ENCODE measurements at regions not wholly inside any gene's neighbourhood (a gene's known extent, or its start where the extent isn't known, plus 50 kb on each side); places are given as distances from the start of the nearest gene placed in this dataset.

- no peak for DNase-seq (ENCODE audit: extremely low read depth, insufficient read length)
- Histone ChIP-seq H3K36me3 (ENCODE audit: control insufficient read depth, insufficient read depth, low read length) (no peaks in the 10 kb centered on the region), H3K4me3 (replicated peaks; ENCODE audit: low read depth, low read length) (no peak overlapping the region), H3K27me3 (replicated peaks; ENCODE audit: control insufficient read depth, insufficient read depth, low read length) (no peaks in the 10 kb centered on the region)
- no peak for TF ChIP-seq CTCF (IDR thresholded peaks at IDR 0.05; ENCODE audit: insufficient read depth, low read length, poor library complexity, severe bottlenecking)
Observed at GRCh38 chr5:174252121-174252520, 206.6 kb downstream of the NSG2 start.

- Histone ChIP-seq H3K4me3 (replicated peaks; ENCODE audit: low read depth, low read length) (no peak overlapping the region), H3K36me3 (ENCODE audit: control insufficient read depth, insufficient read depth, low read length) (no peaks in the 10 kb centered on the region), H3K27me3 (replicated peaks; ENCODE audit: control insufficient read depth, insufficient read depth, low read length) (no peaks in the 10 kb centered on the region)
- TF ChIP-seq CTCF (IDR thresholded peaks at IDR 0.05; ENCODE audit: insufficient read depth, low read length, poor library complexity, severe bottlenecking) = no peak
- no peak for DNase-seq (ENCODE audit: extremely low read depth, insufficient read length)
Observed at GRCh38 chr5:174259696-174260420, 214.4 kb downstream of the NSG2 start.

- no peak for DNase-seq (ENCODE audit: extremely low read depth, insufficient read length)
- no peak overlapping the region for H3K4me3 ChIP-seq (replicated peaks; ENCODE audit: low read depth, low read length)
- no peaks in the 10 kb centered on the region for H3K27me3 ChIP-seq (replicated peaks; ENCODE audit: control insufficient read depth, insufficient read depth, low read length)
- H3K36me3 ChIP-seq (ENCODE audit: control insufficient read depth, insufficient read depth, low read length) = no peaks in the 10 kb centered on the region
- no peak for TF ChIP-seq CTCF (IDR thresholded peaks at IDR 0.05; ENCODE audit: insufficient read depth, low read length, poor library complexity, severe bottlenecking)
Observed at GRCh38 chr5:174271316-174271715, 225.8 kb downstream of the NSG2 start.

- Histone ChIP-seq H3K27me3 (replicated peaks; ENCODE audit: control insufficient read depth, insufficient read depth, low read length) (no peaks in the 10 kb centered on the region), H3K36me3 (ENCODE audit: control insufficient read depth, insufficient read depth, low read length) (no peaks in the 10 kb centered on the region), H3K4me3 (replicated peaks; ENCODE audit: low read depth, low read length) (no peak overlapping the region)
- no peak for DNase-seq (ENCODE audit: extremely low read depth, insufficient read length)
- no peak for TF ChIP-seq CTCF (IDR thresholded peaks at IDR 0.05; ENCODE audit: insufficient read depth, low read length, poor library complexity, severe bottlenecking)
Observed at GRCh38 chr5:174272671-174273070, 227.2 kb downstream of the NSG2 start.

- H3K36me3 ChIP-seq (ENCODE audit: control insufficient read depth, insufficient read depth, low read length) = no peaks in the 10 kb centered on the region
- peak; percentile 22 for DNase-seq (ENCODE audit: extremely low read depth, insufficient read length)
- TF ChIP-seq CTCF (IDR thresholded peaks at IDR 0.05; ENCODE audit: insufficient read depth, low read length, poor library complexity, severe bottlenecking) = no peak
- no peak overlapping the region; the same call in 1 of the 2 replicates for H3K4me3 ChIP-seq (replicated peaks; ENCODE audit: low read depth, low read length)
- no peaks in the 10 kb centered on the region for H3K27me3 ChIP-seq (replicated peaks; ENCODE audit: control insufficient read depth, insufficient read depth, low read length)
Observed at GRCh38 chr5:174273325-174273724, 227.8 kb downstream of the NSG2 start.

- H3K27me3 ChIP-seq (replicated peaks; ENCODE audit: control insufficient read depth, insufficient read depth, low read length) = no peaks in the 10 kb centered on the region
- DNase-seq (ENCODE audit: extremely low read depth, insufficient read length) = no peak
- no peaks in the 10 kb centered on the region for H3K36me3 ChIP-seq (ENCODE audit: control insufficient read depth, insufficient read depth, low read length)
- no peak for TF ChIP-seq CTCF (IDR thresholded peaks at IDR 0.05; ENCODE audit: insufficient read depth, low read length, poor library complexity, severe bottlenecking)
- no peak overlapping the region for H3K4me3 ChIP-seq (replicated peaks; ENCODE audit: low read depth, low read length)
Observed at GRCh38 chr5:174275959-174276358, 230.5 kb downstream of the NSG2 start.

All from GM06990 (cell line).